Keratinocyte (primary cell): ENCODE measurements at regions not wholly inside any gene's neighbourhood (a gene's known extent, or its start where the extent isn't known, plus 50 kb on each side); places are given as distances from the start of the nearest gene placed in this dataset.

Source experiments
- CTCF ChIP-seq, 3 experiments: IDR thresholded peaks in 1 of 3; conservative IDR thresholded peaks in 1 of 3; optimal IDR thresholded peaks in 1 of 3; 2 replicates in 2 of 3; 3 replicates in 1 of 3; pipeline versions ENCODE3 to v1.5.1; 2011; ENCODE audit warnings: low read length in 3 of 3, mild to moderate bottlenecking in 3 of 3, moderate library complexity in 2 of 3, control low read depth in 1 of 3, inconsistent platforms in 1 of 3; ENCODE audit not compliant: insufficient read depth in 2 of 3; ENCODE audit errors: extremely low read depth in 1 of 3
- EZH2 ChIP-seq: IDR thresholded peaks from one replicate; pipeline ENCODE4 v1.6.1; 2012; ENCODE audit warnings: inconsistent platforms, mild to moderate bottlenecking, low read length, moderate library complexity

GRCh38 chr6:6923605-6924004 is 184.2 kb upstream of the RREB1 start:
- TF ChIP-seq EZH2 (no peak), CTCF (optimal IDR thresholded peaks at IDR 0.05 in 1 of 3, IDR thresholded peaks at IDR 0.05 in 1 of 3, conservative IDR thresholded peaks at IDR 0.05 in 1 of 3; ENCODE audit: extremely low read depth in 1 of 3, insufficient read depth in 2 of 3, low read length in 3 of 3) (no peak)
